ENCODE measurements at regions not wholly inside any gene's neighbourhood (a gene's known extent, or its start where the extent isn't known, plus 50 kb on each side); places are given as distances from the start of the nearest gene placed in this dataset.
A peak's percentile ranks its signal among the peaks of the same experiment; 100 is the strongest.

DNA sequence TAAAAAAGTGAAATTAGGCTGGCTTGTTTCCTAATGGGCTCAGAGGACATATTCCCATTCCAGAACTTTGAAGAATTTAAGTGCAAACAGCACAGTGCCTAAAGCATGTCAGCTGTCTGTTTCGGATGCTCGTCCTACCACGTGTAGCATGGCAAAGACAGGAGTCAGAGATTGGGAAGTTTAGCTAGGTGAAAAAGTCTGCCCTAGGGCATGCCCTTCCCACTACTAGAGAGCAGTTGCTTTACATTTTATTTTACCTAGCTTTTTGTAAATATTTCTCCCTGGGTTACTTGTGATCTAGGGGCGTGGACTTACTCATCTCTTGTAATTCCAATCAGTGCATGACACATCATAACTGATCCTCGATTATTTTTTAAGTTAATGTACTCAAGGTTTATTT is 111.1 kb downstream of the LMO4 start:
- DNase-seq: no peak

DNA sequence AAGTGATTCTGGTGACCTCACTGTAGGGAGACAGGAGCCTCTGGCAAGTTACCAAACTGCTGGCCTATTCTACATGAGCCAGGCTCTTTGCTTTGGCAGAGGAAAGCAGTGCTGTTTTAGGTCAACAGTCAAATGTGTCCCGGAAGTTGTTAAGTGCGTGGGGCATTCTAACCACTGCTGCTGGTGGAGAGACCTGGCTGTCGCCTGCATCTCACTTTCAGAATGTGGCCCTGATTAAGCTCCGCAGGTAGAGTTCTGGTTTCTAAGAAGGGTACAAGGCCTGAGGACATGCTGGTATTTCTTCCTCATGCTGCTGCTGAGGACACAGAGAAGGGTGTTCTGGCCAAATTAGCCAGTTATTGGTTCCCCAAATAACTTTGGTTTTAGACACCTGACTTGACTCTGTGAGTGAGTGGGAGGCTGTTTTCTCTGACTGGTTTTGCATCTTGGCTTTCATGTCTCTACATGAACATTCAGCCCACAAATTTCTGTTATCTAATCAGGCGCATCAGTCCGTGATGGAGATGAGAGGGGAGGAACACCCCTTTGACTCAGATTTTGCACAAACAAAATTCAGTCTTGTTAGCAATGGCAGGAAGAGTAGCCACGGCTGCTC is 120.8 kb downstream of the LMO4 start:
- peak; percentile 40 for DNase-seq

DNA sequence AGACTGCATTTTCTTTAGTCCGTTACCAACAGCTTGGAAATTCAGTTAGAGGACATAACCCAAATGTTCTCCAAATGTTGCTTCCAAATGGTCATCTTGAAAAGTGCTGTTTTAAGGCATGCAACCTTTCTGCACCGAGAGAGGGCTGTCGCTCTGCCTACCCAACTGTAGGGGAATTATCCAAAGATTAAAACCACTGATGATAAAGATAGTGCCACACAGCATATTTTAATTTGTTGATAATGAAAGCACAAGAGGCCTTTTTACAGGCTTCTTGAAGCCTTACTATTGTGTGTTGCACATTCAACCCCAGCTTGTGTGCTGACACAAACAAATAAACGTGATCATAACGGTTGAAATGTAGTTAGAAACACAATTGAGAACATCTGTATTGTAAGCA is 121.5 kb downstream of the LMO4 start:
- DNase-seq: no peak

- peak; percentile 20 for DNase-seq
Observed at GRCh38 chr1:87450615-87451209, 122.0 kb downstream of the LMO4 start.

DNA sequence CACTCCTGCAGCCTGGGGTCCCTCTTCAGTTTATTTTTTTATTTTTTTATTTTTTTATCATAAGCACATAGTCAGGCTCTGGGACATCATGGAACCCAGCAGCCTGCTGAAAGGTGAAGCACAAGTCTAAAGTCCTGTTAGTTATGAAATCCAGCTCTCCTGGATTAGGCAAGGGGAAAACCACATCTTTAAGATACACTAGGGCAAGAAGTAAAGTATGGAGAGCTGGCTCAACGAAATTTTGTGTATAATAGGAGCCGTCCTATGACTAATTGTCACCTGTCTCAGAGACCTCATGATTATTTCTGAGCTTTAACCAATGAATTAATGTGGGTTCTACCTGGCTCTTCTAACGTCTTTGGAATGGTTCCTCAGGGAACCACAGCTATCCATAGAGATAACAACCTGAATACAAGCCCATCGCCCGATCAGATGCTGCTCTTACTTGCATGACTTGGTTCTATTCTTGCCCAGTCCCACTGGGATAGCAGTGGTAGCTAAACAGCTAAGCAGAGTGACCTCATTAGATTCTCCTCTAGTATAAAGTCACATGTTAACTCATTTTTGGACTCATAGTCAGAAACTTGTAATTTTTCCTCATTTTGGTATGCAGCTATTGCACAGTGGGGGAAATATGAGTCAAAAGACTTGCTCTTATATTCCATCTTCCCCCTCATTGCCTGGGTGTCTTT is 122.7 kb downstream of the LMO4 start:
- DNase-seq: no peak

GRCh38 chr1:87452648-87453047 is 124.0 kb downstream of the LMO4 start:
- DNase-seq: no peak

DNA sequence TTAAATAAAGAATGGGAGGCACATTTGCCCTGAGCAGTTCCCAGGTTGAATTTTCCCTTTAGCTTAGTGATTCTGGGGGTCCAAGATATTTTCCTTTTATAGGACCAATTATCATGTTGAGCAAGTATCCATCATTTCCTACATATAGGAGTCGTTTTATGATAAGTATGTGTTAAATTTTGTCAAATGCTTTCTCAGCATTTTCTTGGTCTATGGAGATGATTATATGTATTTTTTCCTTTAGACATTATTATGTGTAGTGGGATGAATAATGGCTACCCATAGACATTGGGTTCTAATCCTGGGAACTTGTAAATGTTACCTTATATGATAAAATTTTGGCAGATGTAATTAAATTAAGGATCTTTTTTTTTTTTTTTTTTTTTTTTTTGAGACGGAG is 128.7 kb downstream of the LMO4 start:
- no peak for DNase-seq

GRCh38 chr1:87462894-87463293 is 134.2 kb downstream of the LMO4 start:
- no peak for DNase-seq

GRCh38 chr1:87464022-87464490 is 135.4 kb downstream of the LMO4 start:
- DNase-seq: no peak

- no peak for DNase-seq
Observed at GRCh38 chr1:87466621-87467020, 137.9 kb downstream of the LMO4 start.

GRCh38 chr1:87472716-87473115 is 144.0 kb downstream of the LMO4 start:
- no peak for DNase-seq

DNA sequence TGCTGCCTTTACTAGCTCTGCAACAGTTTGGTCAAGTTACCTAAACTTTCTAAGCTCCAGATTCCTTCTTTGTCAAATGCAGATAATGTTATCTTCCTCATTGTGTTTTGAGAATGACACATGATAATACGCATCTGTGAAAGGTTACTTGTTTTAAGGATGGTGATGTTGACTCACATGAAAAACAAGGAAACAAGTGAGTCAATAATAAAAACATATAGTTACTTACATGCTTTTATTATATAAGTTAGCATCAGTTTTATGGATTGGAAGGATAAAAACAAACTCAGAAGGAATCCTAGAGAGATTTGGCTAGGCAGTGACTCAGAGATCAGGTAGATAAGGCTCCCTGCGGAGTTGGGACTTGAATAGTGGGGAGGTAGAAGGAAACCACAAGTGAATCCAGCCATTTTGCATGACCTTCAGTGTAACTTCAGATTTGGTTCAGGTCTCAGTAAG is 144.6 kb downstream of the LMO4 start:
- no peak for DNase-seq

- no peak for DNase-seq
Observed at GRCh38 chr1:87474098-87474497, 145.4 kb downstream of the LMO4 start.

GRCh38 chr1:87478231-87478630 is 149.6 kb downstream of the LMO4 start:
- DNase-seq: no peak

DNA sequence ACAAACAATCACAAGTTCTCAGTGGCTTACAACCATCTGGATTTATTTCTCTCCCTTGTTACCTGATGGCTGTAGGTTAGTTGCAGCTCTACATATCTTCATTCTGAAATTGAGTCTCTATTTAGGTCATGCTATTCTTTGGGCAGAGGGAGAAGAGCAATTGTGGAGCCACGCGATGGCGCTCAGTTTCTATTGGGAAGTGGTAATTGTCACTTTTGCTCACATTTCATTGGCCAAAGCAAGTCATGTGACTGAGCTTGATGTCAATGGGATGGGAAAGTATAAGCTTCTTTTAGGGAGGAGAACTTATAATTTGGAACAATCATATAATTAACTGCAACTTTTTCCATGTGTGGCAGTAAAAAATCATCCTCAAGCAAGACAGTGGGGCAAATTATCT is 166.5 kb downstream of the LMO4 start:
- DNase-seq: no peak

DNA sequence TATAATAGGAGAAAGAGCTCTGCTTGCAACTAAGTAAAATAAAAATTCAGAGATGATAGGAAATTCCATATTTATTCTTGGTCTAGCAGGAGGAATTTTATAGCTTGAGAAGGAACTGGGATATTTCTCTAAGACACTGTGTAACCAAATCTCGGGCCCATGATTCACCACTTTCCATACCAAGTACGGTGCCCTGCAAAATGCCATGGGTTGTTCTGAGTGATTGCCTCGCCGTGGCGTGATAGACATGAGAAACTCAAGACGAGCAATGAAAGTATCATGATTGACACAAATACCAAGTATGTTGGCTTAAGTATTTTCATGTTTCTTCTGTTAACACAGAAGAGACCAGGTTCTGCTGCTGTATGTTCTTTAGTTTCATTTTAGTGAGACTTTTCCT is 167.2 kb downstream of the LMO4 start:
- no peak for DNase-seq

GRCh38 chr1:87497380-87498203 is 168.9 kb downstream of the LMO4 start:
- DNase-seq: no peak

- DNase-seq: no peak
Observed at GRCh38 chr1:87501738-87502137, 173.1 kb downstream of the LMO4 start.

DNA sequence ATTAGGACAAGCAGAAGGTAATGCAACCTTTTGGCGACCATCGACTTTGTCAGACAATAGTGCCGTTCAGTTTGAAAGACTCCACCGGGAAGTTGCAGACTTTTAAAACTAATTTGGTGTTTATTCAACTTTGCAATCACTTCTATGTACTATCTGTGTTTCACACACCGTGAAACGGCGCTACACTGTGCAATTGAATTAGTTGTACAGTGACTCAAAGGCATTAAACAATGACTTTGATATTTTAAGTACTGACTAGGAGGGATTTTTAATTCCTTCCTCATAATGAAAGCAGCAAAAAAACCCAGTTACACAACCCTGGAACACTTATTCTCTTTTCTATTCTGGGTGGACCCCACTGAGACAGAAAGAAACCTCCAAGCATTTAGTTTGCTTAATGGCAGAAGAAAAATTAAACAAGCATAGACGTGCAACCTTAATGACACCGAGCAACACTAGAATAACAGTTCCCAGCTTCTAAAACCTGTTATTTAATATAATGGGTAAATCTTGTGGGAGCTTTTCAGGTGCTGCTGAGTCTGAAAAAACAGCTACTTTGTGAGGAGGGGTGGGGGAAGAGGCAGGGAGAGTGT is 176.8 kb downstream of the LMO4 start:
- no peak for DNase-seq

DNA sequence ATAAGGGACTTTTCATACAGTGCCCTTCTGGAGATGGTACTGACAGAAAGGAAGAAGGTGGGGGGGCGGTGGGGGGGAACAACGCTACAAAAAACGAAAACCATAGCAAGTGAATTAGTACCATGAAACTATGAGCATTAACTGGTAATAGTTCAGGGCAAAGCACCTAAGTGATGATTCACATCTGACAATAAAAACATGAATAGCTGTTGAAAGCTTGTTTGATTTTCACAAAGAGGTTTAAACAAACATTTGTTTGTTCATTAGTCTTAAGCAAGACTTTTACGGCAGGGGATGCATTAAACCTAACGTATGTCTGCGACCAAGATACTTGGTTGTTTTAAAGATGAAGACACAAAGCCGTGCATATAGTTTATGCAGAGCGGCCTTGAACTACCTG is 177.5 kb downstream of the LMO4 start:
- DNase-seq: no peak

DNA sequence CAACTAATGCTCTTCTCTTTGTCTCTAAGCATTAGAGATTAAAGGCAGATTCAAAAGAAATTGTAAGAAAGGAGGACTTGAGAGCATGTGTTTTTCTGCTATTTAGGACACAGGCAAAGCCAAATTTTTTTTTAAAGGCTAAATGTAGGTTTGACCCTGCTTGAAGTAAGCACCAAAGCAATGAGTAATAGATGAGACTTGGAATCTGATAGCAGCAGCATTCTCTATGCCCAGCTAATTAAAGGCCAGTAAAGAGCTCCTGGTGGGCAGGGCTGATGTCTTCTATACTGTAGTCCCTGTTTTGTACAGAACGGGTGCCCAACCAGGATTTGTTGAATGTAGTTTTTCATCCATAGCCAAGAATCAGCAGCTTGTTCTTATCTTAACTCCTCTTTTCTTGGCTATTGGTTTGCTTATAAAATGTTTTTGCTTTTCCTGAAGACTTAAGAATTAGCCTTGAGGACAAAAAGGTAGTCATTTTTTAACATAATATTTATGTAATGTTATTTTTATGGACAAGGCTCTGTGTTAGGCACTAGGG is 179.6 kb downstream of the LMO4 start:
- DNase-seq: no peak

DNA sequence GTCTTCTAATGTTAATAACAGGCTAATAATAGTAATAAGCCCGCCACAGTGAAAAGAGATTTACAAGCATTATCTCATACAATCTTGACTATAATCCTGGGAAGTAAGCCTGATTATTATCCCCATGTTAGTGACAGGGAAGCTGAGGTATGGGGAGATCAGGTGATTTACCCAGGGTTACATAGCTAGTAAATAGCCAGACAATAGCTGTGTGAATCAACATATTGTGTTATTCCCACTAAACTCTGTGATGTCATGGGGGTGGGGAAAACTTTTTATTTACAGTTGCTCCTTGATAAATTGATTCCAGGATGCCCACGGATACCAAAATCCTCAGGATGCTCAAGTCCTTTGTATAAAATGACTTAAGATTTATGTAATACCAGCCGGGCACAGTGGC is 181.9 kb downstream of the LMO4 start:
- no peak for DNase-seq

DNA sequence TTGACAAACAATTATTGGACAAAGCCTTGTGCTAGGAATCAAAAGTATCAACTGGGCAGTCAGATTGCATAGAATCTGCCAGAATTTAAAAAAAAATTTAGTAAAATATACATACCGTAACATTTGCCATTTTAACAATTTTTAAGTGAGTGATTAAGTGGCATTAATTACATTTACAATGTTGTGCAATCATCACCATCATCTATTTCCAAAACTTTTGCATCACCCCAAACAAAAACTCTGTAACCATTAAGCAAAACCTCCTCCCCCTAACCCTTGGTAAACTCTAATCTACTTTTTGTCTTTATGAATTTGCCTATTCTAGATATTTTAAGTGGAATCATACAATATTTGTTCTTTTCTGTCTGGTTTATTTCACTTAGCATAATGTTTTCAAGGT is 182.8 kb downstream of the LMO4 start:
- DNase-seq: no peak

Data from central memory CD4-positive, alpha-beta T cell (primary cell).